Mesendoderm (in vitro differentiated cells): ENCODE measurements at regions not wholly inside any gene's neighbourhood (a gene's known extent, or its start where the extent isn't known, plus 50 kb on each side); places are given as distances from the start of the nearest gene placed in this dataset.
"Not testable (repeated sequence)": the region's sequence is repeated elsewhere in the genome, so short reads cannot be mapped to it uniquely, and the experiment has no call there.

ENCODE experiments used
- DNase-seq: peaks from one replicate; pipeline ENCODE4 v3.0.0; 2013
- H2AK5ac ChIP-seq: 2 replicates; pipeline ENCODE4 v1.6.1; 2013; ENCODE audit warnings: low read length, inconsistent platforms
- H2BK120ac ChIP-seq: 2 replicates; pipeline ENCODE4 v1.6.1; 2013; ENCODE audit warnings: low read depth, mild to moderate bottlenecking, low read length, moderate library complexity, mixed read lengths
- H2BK15ac ChIP-seq: replicated peaks from 2 replicates; pipeline ENCODE4 v1.6.1; 2013; ENCODE audit warnings: low read depth, mild to moderate bottlenecking, moderate library complexity
- H2BK5ac ChIP-seq: 2 replicates; pipeline ENCODE4 v1.6.1; 2013; ENCODE audit warnings: low read length, inconsistent platforms
- H3K18ac ChIP-seq: 2 replicates; pipeline ENCODE4 v1.6.1; 2013; ENCODE audit warnings: mild to moderate bottlenecking, low read length, mixed read lengths
- H3K23ac ChIP-seq: one replicate; pipeline ENCODE4 v1.6.1; 2013; ENCODE audit warnings: low read length
- H3K27ac ChIP-seq: 2 replicates; pipeline ENCODE4 v1.5.1; 2013; ENCODE audit warnings: low read depth, mild to moderate bottlenecking, inconsistent platforms, low read length, moderate library complexity
- H3K27me3 ChIP-seq: 2 replicates; pipeline ENCODE4 v1.6.1; 2013; ENCODE audit warnings: low read length, control low read depth, mild to moderate bottlenecking, inconsistent platforms; ENCODE audit not compliant: insufficient read depth, poor library complexity
- H3K36me3 ChIP-seq: 2 replicates; pipeline ENCODE4 v1.6.1; 2013; ENCODE audit warnings: low read length, inconsistent platforms; ENCODE audit not compliant: control insufficient read depth, insufficient read depth
- H3K4ac ChIP-seq: one replicate; pipeline ENCODE4 v1.6.1; 2013; ENCODE audit warnings: low read depth, mild to moderate bottlenecking, low read length, moderate library complexity
- H3K4me1 ChIP-seq: 2 replicates; pipeline ENCODE4 v1.6.1; 2013; ENCODE audit warnings: low read depth, low read length, inconsistent platforms; ENCODE audit not compliant: control insufficient read depth
- H3K4me2 ChIP-seq: 2 replicates; pipeline ENCODE4 v1.6.1; 2013; ENCODE audit warnings: low read length
- H3K4me3 ChIP-seq: 2 replicates; pipeline ENCODE4 v1.5.1; 2013; ENCODE audit warnings: mild to moderate bottlenecking, low read length
- H3K56ac ChIP-seq: one replicate; pipeline ENCODE4 v1.6.1; 2013; ENCODE audit warnings: low read length
- H3K79me1 ChIP-seq: 2 replicates; pipeline ENCODE4 v1.6.1; 2013; ENCODE audit warnings: low read length, inconsistent platforms
- H3K79me2 ChIP-seq: 2 replicates; pipeline ENCODE4 v1.6.1; 2013; ENCODE audit warnings: mild to moderate bottlenecking, low read length; ENCODE audit not compliant: control insufficient read depth, insufficient read depth
- H3K9ac ChIP-seq: 2 replicates; pipeline ENCODE4 v1.6.1; 2013; ENCODE audit warnings: low read length, inconsistent platforms
- H4K5ac ChIP-seq: one replicate; pipeline ENCODE4 v1.6.1; 2013; ENCODE audit warnings: low read length
- H4K8ac ChIP-seq: one replicate; pipeline ENCODE4 v1.6.1; 2013; ENCODE audit warnings: low read depth, mild to moderate bottlenecking, control low read depth, low read length, moderate library complexity
- WGBS: extraction: QIAGEN DNeasy Blood & Tissue Kit; methylation state at CpG from one replicate; pipeline ENCODE4 v1.1.7; 2013; ENCODE audit warnings: low lambda C conversion rate, missing lambda C conversion rate; ENCODE audit not compliant: insufficient coverage; ENCODE audit errors: extremely low coverage; 5-methylcytosine and 5-hydroxymethylcytosine counted together

- no peak overlapping the region for H3K4me3 ChIP-seq
- H4K5ac ChIP-seq: no peak overlapping the region
- H3K9ac ChIP-seq: no peak overlapping the region
- no peak overlapping the region for H2BK5ac ChIP-seq
- no CpG with 5 or more reads among the region's 5 CpGs for WGBS
- H3K27ac ChIP-seq: no peak overlapping the region
- H2BK120ac ChIP-seq: no peak overlapping the region
- H3K4ac ChIP-seq: no peak overlapping the region
- H3K4me2 ChIP-seq: no peak overlapping the region
- H3K79me1 ChIP-seq: no peaks in the 10 kb centered on the region
- H3K23ac ChIP-seq: no peak overlapping the region
- H3K18ac ChIP-seq: no peak overlapping the region
- no peaks in the 10 kb centered on the region for H3K4me1 ChIP-seq
- H2BK15ac ChIP-seq: no peak overlapping the region
- no peaks in the 10 kb centered on the region for H3K27me3 ChIP-seq
- H3K79me2 ChIP-seq: no peaks in the 10 kb centered on the region
- H2AK5ac ChIP-seq: no peak overlapping the region
- no peaks in the 10 kb centered on the region for H3K36me3 ChIP-seq
- no peak for DNase-seq
- no peak overlapping the region for H4K8ac ChIP-seq
- H3K56ac ChIP-seq: no peak overlapping the region
Measured at GRCh38 chr16:10326647-10327046, 59.2 kb upstream of the ATF7IP2 start.

- H4K8ac ChIP-seq: not testable (repeated sequence)
Measured at GRCh38 chr16:10328291-10328690, 57.6 kb upstream of the ATF7IP2 start.

DNA sequence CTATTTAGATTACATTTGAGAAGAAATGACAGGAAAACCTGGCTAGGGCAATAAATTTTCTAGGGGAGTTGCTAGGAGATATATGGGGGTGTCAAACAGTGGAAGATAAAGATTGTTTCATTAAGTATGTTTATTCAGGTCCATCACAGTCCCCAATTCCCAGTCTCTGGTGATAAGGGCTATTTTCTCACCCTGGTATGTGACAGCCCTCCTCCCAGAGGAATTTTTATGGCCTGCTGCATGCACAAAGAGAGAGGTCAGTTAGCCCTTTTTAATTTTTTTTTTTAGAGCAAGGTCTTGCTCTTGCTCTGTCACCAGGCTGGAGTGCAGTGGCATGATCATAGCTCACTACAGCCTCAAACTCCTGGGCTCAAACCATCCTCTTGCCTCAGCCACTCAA lies 53.6 kb upstream of the ATF7IP2 start:
- Histone ChIP-seq H3K4ac (no peak overlapping the region), H2BK120ac (peak overlapping the region; percentile 24), H2BK15ac (no peak overlapping the region), H3K79me1 (no peaks in the 10 kb centered on the region), H4K5ac (no peak overlapping the region), H4K8ac (no peak overlapping the region), H3K9ac (no peak overlapping the region), H3K27me3 (no peaks in the 10 kb centered on the region), H2AK5ac (no peak overlapping the region), H3K18ac (peak overlapping the region; percentile 45), H2BK5ac (no peak overlapping the region), H3K23ac (no peak overlapping the region), H3K36me3 (no peaks in the 10 kb centered on the region), H3K4me1 (no peaks in the 10 kb centered on the region), H3K4me3 (no peak overlapping the region), H3K56ac (peak overlapping the region; percentile 12), H3K4me2 (no peak overlapping the region), H3K27ac (peak overlapping the region; percentile 55), H3K79me2 (no peaks in the 10 kb centered on the region)
- peak; percentile 95 for DNase-seq

More at GRCh38 chr16:10328291-10328690, 57.6 kb upstream of the ATF7IP2 start:
- not testable (repeated sequence) for H2BK120ac ChIP-seq, H3K4ac ChIP-seq, H3K18ac ChIP-seq, H3K23ac ChIP-seq, DNase-seq, H3K36me3 ChIP-seq, H2BK15ac ChIP-seq, H2BK5ac ChIP-seq, H4K5ac ChIP-seq, H3K56ac ChIP-seq, H3K27ac ChIP-seq, H3K27me3 ChIP-seq, H3K4me1 ChIP-seq, H3K79me2 ChIP-seq, H3K4me3 ChIP-seq, H2AK5ac ChIP-seq, H3K9ac ChIP-seq, H3K79me1 ChIP-seq, H3K4me2 ChIP-seq
- no CpG with 5 or more reads among the region's 5 CpGs for WGBS

GRCh38 chr16:10332775-10333174 lies 53.1 kb upstream of the ATF7IP2 start:
- Histone ChIP-seq H2BK120ac (peak overlapping the region; percentile 24), H3K9ac (no peak overlapping the region), H3K4me1 (no peaks in the 10 kb centered on the region), H3K4ac (no peak overlapping the region), H3K36me3 (no peaks in the 10 kb centered on the region), H3K56ac (peak overlapping the region; percentile 12), H3K23ac (no peak overlapping the region), H3K27ac (peak overlapping the region; percentile 55), H2AK5ac (no peak overlapping the region), H3K4me2 (no peak overlapping the region), H3K27me3 (no peaks in the 10 kb centered on the region), H3K4me3 (no peak overlapping the region), H4K5ac (no peak overlapping the region), H3K18ac (peak overlapping the region; percentile 45), H2BK5ac (peak overlapping the region; percentile 63), H4K8ac (peak overlapping the region; percentile 65), H3K79me2 (no peaks in the 10 kb centered on the region), H2BK15ac (no peak overlapping the region), H3K79me1 (no peaks in the 10 kb centered on the region)
- no peak for DNase-seq
- no CpG with 5 or more reads among the region's 7 CpGs for WGBS

GRCh38 chr16:10333321-10334032 lies 52.4 kb upstream of the ATF7IP2 start:
- Histone ChIP-seq H4K5ac (peak overlapping the region; percentile 87), H3K79me1 (no peaks in the 10 kb centered on the region), H2BK5ac (no peak overlapping the region), H3K27ac (no peak overlapping the region), H4K8ac (no peak overlapping the region), H2BK120ac (no peak overlapping the region), H3K4me1 (no peaks in the 10 kb centered on the region), H3K4me2 (no peak overlapping the region), H3K27me3 (no peaks in the 10 kb centered on the region), H3K56ac (peak overlapping the region; percentile 17), H3K9ac (no peak overlapping the region), H3K18ac (peak overlapping the region; percentile 80), H3K36me3 (no peaks in the 10 kb centered on the region), H3K4me3 (no peak overlapping the region), H2AK5ac (no peak overlapping the region), H3K4ac (no peak overlapping the region), H3K79me2 (no peaks in the 10 kb centered on the region), H3K23ac (no peak overlapping the region), H2BK15ac (no peak overlapping the region)
- no peak for DNase-seq
- no CpG with 5 or more reads among the region's 10 CpGs for WGBS

GRCh38 chr16:10335681-10336080 lies 50.2 kb upstream of the ATF7IP2 start:
- H4K5ac ChIP-seq: no peak overlapping the region
- H3K79me2 ChIP-seq: no peaks in the 10 kb centered on the region
- no peaks in the 10 kb centered on the region for H3K27me3 ChIP-seq
- no peaks in the 10 kb centered on the region for H3K36me3 ChIP-seq
- H4K8ac ChIP-seq: no peak overlapping the region
- H3K18ac ChIP-seq: no peak overlapping the region
- H3K27ac ChIP-seq: no peak overlapping the region
- no peak overlapping the region for H3K9ac ChIP-seq
- H3K56ac ChIP-seq: no peak overlapping the region
- H3K4me2 ChIP-seq: no peak overlapping the region
- H3K4ac ChIP-seq: no peak overlapping the region
- H3K4me1 ChIP-seq: no peaks in the 10 kb centered on the region
- no peak for DNase-seq
- no peaks in the 10 kb centered on the region for H3K79me1 ChIP-seq
- H2BK5ac ChIP-seq: no peak overlapping the region
- WGBS: no CpG with 5 or more reads among the region's 12 CpGs
- H2AK5ac ChIP-seq: no peak overlapping the region
- no peak overlapping the region for H2BK120ac ChIP-seq
- no peak overlapping the region for H2BK15ac ChIP-seq
- H3K4me3 ChIP-seq: no peak overlapping the region
- no peak overlapping the region for H3K23ac ChIP-seq
